ENCODE measurements at regions not wholly inside any gene's neighbourhood (a gene's known extent, or its start where the extent isn't known, plus 50 kb on each side); places are given as distances from the start of the nearest gene placed in this dataset.

DNA sequence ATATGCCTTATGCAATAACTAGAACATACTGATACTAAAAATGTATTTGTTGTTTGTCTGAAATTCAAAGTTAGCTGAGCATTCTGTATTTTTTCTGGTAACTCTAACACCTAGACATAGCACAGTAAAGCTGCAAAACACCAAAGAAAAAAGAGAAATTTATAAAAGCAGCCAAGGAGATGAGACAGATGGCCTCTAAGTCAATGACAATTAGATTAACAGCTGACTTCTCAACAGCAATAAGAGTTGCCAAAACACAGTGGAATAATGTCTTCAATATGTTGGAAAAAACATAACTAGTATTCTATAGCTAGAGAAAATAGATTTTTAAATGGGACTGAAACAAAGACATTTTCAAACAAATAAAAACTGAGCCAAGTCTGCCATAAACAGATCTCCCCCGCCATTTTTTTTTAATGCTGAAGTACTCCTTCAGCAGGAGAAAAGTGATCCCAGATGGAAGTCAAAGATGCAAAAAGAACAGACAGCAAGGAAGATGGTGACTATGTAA is 81.3 kb downstream of the SYF2 start:
- no peaks in the 10 kb centered on the region for H3K36me3 ChIP-seq (ENCODE audit: control insufficient read depth in 1 of 2, insufficient read depth in 2 of 2, low read length in 2 of 2)
- H3K27me3 ChIP-seq (ENCODE audit: control insufficient read depth in 1 of 2, insufficient read depth in 2 of 2, low read length in 2 of 2): peaks cover 0 to 8% of the 10 kb centered on the region in 2 donors
- no peak overlapping the region for H3K27ac ChIP-seq (ENCODE audit: low read depth, low read length)
- H3K9ac ChIP-seq (ENCODE audit: low read depth in 1 of 2, low read length in 2 of 2): no peak overlapping the region
- H3K9me3 ChIP-seq (ENCODE audit: control insufficient read depth in 1 of 2, low read length in 2 of 2): no peaks in the 10 kb centered on the region
- H3K4me1 ChIP-seq (ENCODE audit: control insufficient read depth in 1 of 2, insufficient read depth in 2 of 2, low read length in 2 of 2): no peaks in the 10 kb centered on the region
- H3K4me3 ChIP-seq (ENCODE audit: low read depth in 1 of 2, low read length in 2 of 2): no peak overlapping the region

DNA sequence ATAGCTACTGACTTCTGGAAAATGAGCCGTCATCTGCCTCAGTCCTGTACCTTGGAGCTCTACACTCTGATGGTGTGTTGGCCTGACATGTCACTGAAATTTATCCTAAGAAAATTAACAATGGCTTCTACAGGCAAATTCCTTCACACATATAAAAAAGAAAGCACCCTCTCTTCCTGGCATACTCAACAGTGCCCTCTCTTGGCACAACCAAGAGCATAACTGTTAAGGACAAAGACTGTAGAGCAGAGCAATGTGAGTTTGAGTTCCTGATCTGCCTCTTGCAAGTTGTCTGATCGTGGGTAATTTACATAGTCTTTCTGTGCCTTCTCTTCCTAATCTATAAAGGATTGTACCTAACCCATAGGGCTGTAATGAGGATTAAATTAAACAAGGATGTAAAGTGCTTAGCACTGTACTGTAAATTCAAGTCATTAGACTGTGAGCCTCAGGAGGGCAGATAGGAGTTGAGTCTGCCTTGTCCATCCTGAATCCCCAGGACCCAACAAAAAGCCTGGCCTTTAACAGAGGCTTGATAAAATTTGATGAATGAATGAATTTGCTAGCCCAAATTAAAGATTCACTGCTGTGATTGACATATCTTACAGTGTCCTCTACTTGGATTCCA is 83.5 kb downstream of the SYF2 start:
- no peak overlapping the region for H3K27ac ChIP-seq (ENCODE audit: low read depth, low read length)

DNA sequence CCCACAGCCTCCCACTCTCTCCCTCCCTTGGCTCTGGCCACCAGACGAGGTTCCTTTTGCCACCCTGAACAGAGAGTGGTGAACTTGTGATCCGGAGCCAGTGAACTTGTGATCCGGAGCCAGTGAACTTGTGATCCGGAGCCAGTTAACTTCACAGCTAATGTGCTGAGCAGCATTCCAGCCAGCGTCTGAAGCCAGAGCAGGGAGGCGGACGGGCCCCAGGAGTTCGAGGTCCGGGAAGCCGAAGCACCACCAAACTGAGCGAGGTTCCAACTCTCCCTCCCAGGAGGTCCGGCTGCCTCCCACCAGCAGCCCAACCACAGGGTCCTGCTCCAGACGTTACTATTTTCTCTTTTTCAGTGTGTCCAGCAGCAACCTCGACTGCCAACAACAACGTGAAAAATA is 85.8 kb downstream of the SYF2 start:
- no peaks in the 10 kb centered on the region for H3K4me1 ChIP-seq (ENCODE audit: control insufficient read depth in 1 of 2, insufficient read depth in 2 of 2, low read length in 2 of 2)
- H3K36me3 ChIP-seq (ENCODE audit: control insufficient read depth in 1 of 2, insufficient read depth in 2 of 2, low read length in 2 of 2): no peaks in the 10 kb centered on the region
- H3K27ac ChIP-seq (ENCODE audit: low read depth, low read length): no peak overlapping the region
- H3K27me3 ChIP-seq (ENCODE audit: control insufficient read depth in 1 of 2, insufficient read depth in 2 of 2, low read length in 2 of 2): peaks cover 0 to 8% of the 10 kb centered on the region in 2 donors
- H3K9ac ChIP-seq (ENCODE audit: low read depth in 1 of 2, low read length in 2 of 2): no peak overlapping the region
- H3K9me3 ChIP-seq (ENCODE audit: control insufficient read depth in 1 of 2, low read length in 2 of 2): no peaks in the 10 kb centered on the region
- no peak overlapping the region for H3K4me3 ChIP-seq (ENCODE audit: low read depth in 1 of 2, low read length in 2 of 2)

More for the DNA sequence above, 83.5 kb downstream of the SYF2 start:
- Histone ChIP-seq H3K9me3 (ENCODE audit: control insufficient read depth in 1 of 2, low read length in 2 of 2) (no peaks in the 10 kb centered on the region), H3K27me3 (ENCODE audit: control insufficient read depth in 1 of 2, insufficient read depth in 2 of 2, low read length in 2 of 2) (peaks cover 0 to 8% of the 10 kb centered on the region in 2 donors), H3K4me3 (ENCODE audit: low read depth in 1 of 2, low read length in 2 of 2) (no peak overlapping the region), H3K4me1 (ENCODE audit: control insufficient read depth in 1 of 2, insufficient read depth in 2 of 2, low read length in 2 of 2) (no peaks in the 10 kb centered on the region), H3K36me3 (ENCODE audit: control insufficient read depth in 1 of 2, insufficient read depth in 2 of 2, low read length in 2 of 2) (no peaks in the 10 kb centered on the region), H3K9ac (ENCODE audit: low read depth in 1 of 2, low read length in 2 of 2) (no peak overlapping the region)

DNA sequence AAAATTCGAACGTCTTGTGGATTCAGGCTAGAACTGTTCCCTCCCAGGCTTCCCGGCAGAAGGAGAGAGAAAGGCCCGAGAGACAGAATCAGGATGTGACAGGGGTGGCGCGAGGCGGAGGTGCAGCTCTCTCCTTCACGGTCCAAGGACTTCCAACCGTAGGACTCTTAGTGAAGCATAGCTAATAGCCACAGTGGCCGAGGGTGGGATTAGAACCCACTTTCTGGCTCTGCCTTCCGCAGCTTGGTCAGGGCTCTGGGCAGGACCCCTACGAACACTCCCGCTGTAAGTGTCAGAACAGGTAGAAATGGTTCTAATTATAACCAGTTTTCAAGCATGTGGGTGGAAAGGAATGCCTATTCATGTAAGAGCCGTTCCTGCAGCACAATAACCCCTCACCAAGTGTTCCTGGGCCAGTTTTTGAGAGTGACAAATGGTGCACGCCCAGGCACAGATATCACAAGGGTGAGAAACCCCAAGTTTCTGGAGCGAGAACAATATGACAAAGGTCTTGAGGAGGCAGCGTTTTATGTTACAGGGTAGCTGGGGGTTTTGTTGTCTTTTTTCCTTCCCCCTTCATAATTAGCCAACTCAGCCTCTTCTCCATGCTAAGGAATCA is 86.4 kb downstream of the SYF2 start:
- Histone ChIP-seq H3K9me3 (ENCODE audit: control insufficient read depth in 1 of 2, low read length in 2 of 2) (no peaks in the 10 kb centered on the region), H3K27ac (ENCODE audit: low read depth, low read length) (no peak overlapping the region), H3K4me3 (ENCODE audit: low read depth in 1 of 2, low read length in 2 of 2) (no peak overlapping the region), H3K4me1 (ENCODE audit: control insufficient read depth in 1 of 2, insufficient read depth in 2 of 2, low read length in 2 of 2) (no peaks in the 10 kb centered on the region), H3K9ac (ENCODE audit: low read depth in 1 of 2, low read length in 2 of 2) (no peak overlapping the region), H3K36me3 (ENCODE audit: control insufficient read depth in 1 of 2, insufficient read depth in 2 of 2, low read length in 2 of 2) (no peaks in the 10 kb centered on the region), H3K27me3 (ENCODE audit: control insufficient read depth in 1 of 2, insufficient read depth in 2 of 2, low read length in 2 of 2) (peaks cover 0 to 8% of the 10 kb centered on the region in 2 donors)

DNA sequence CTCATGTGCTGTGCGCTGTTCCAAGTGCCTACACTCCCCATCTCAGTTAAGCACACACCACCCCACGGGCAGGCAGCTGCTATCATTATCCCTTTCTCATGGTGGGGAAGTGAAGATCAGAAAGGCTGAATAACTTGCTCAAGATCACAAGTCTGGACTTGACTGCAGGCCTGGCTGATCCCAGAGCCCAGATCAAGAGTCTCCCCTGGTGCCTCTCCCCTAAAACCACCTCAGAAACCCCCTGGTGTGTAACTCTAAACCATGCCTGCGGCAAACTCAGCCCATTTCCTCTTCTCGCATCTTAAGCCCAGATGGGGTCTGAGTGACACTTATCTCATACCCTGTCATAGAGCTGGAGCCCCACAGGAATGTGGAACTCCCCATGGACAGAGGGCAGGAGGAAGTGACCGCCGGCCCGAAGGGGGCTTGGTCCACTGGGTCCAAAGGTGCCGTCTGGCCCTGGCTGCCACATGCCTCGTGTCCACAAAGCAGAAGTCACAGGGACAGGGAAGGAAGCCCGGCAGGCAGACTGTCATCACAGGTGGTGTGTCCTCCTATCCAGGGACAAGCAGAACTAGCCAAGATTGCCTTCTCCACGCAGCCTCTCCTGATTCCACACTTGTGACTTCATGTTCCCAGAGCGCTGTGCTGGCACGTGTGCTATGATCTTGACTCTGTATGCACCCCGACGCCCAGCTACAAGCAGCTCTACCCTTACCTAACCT is 92.1 kb downstream of the SYF2 start:
- no peaks in the 10 kb centered on the region for H3K9me3 ChIP-seq (ENCODE audit: control insufficient read depth in 1 of 2, low read length in 2 of 2)
- H3K27ac ChIP-seq (ENCODE audit: low read depth, low read length): no peak overlapping the region
- H3K9ac ChIP-seq (ENCODE audit: low read depth in 1 of 2, low read length in 2 of 2): no peak overlapping the region
- H3K4me1 ChIP-seq (ENCODE audit: control insufficient read depth in 1 of 2, insufficient read depth in 2 of 2, low read length in 2 of 2): no peaks in the 10 kb centered on the region
- no peaks in the 10 kb centered on the region for H3K36me3 ChIP-seq (ENCODE audit: control insufficient read depth in 1 of 2, insufficient read depth in 2 of 2, low read length in 2 of 2)
- no peak overlapping the region for H3K4me3 ChIP-seq (ENCODE audit: low read depth in 1 of 2, low read length in 2 of 2)
- H3K27me3 ChIP-seq (ENCODE audit: control insufficient read depth in 1 of 2, insufficient read depth in 2 of 2, low read length in 2 of 2): peaks cover 0 to 8% of the 10 kb centered on the region in 2 donors

DNA sequence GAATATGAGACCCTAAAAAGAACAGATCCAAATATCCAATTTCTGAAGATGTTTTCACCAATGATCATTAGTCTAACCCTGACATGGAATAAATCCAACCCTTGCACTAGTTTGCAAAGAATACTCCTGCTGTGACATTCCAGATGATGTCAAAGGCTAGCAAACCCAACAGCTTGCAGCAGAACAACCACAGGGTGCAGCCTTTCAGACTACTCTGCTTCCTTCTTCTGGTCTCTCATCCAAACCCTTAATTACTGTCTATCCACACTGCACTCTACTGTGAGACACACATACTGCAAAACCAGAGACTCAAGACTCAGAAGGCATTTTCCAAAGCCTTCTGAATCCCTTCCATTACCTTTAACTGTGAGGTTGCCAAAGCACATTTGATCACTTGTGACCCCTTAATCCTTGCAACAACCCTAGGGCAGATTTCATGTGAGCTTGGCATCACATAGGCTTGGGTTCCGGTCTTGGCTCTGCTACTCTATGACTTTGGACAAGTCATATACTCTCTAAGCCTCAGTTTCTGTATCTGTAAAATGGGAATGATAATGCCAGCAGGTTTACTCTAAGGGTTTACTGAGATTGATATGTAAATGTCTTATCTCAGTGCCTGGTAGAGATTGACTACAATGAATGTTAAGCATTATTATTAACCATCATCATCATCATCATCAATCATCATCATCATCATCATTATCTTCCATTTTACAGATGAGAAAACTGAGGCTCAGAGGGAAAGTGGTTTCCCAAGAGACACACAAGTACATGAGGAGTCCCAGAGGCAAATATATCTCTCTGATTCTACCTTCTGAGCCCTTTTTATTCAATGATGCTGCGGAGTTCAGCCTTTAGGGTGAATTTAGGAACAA is 94.5 kb downstream of the SYF2 start:
- H3K4me3 ChIP-seq (ENCODE audit: low read depth in 1 of 2, low read length in 2 of 2): no peak overlapping the region

DNA sequence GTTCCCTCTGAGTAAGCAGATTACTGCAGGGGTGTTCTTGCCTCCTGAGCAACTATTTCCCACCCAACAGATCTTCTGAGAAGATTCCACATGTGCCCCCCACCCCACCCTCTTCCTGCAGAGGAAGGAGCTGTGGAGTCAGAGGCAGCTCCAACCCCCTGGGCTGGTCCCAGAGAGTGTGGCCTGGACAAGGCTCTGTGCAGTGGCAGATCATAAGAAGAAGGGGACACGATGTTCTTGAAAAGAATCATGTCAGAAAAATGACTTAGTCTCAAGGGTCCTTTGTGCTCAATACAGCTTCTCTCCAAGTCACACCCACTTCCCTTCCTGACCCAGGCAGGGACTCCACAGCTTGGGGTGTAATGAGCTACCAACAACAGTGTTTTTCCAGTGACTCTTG is 95.2 kb downstream of the SYF2 start:
- Histone ChIP-seq H3K36me3 (ENCODE audit: control insufficient read depth in 1 of 2, insufficient read depth in 2 of 2, low read length in 2 of 2) (no peaks in the 10 kb centered on the region), H3K9ac (ENCODE audit: low read depth in 1 of 2, low read length in 2 of 2) (no peak overlapping the region), H3K27ac (ENCODE audit: low read depth, low read length) (no peak overlapping the region), H3K9me3 (ENCODE audit: control insufficient read depth in 1 of 2, low read length in 2 of 2) (no peaks in the 10 kb centered on the region), H3K4me3 (ENCODE audit: low read depth in 1 of 2, low read length in 2 of 2) (no peak overlapping the region), H3K27me3 (ENCODE audit: control insufficient read depth in 1 of 2, insufficient read depth in 2 of 2, low read length in 2 of 2) (peaks cover 0 to 8% of the 10 kb centered on the region in 2 donors), H3K4me1 (ENCODE audit: control insufficient read depth in 1 of 2, insufficient read depth in 2 of 2, low read length in 2 of 2) (no peaks in the 10 kb centered on the region)

More for the DNA sequence above, 94.5 kb downstream of the SYF2 start:
- no peaks in the 10 kb centered on the region for H3K9me3 ChIP-seq (ENCODE audit: control insufficient read depth in 1 of 2, low read length in 2 of 2)
- H3K9ac ChIP-seq (ENCODE audit: low read depth in 1 of 2, low read length in 2 of 2): no peak overlapping the region
- no peaks in the 10 kb centered on the region for H3K4me1 ChIP-seq (ENCODE audit: control insufficient read depth in 1 of 2, insufficient read depth in 2 of 2, low read length in 2 of 2)
- no peak overlapping the region for H3K27ac ChIP-seq (ENCODE audit: low read depth, low read length)
- no peaks in the 10 kb centered on the region for H3K36me3 ChIP-seq (ENCODE audit: control insufficient read depth in 1 of 2, insufficient read depth in 2 of 2, low read length in 2 of 2)
- H3K27me3 ChIP-seq (ENCODE audit: control insufficient read depth in 1 of 2, insufficient read depth in 2 of 2, low read length in 2 of 2): peaks cover 0 to 8% of the 10 kb centered on the region in 2 donors

DNA sequence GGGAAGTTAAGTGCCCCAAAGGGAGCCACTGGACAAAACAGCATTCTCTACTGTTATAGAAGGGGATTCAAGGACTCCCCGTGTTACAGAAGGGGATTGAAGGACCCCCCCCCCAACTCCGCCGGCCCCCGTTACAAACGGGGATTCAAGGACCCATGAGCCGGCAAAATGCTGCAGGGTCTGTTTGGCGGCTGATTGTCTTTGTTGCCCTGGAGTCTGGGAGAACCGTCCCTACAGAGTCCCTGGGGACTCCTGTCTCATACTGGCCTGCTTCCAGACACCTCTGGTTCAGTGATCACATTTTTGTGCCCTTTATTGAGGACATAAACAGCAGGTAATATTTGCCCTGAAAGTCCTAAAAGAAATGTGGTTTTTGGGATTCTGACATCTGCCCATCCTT is 96.4 kb downstream of the SYF2 start:
- H3K9ac ChIP-seq (ENCODE audit: low read depth in 1 of 2, low read length in 2 of 2): no peak overlapping the region
- H3K36me3 ChIP-seq (ENCODE audit: control insufficient read depth in 1 of 2, insufficient read depth in 2 of 2, low read length in 2 of 2): no peaks in the 10 kb centered on the region
- no peaks in the 10 kb centered on the region for H3K9me3 ChIP-seq (ENCODE audit: control insufficient read depth in 1 of 2, low read length in 2 of 2)
- H3K4me1 ChIP-seq (ENCODE audit: control insufficient read depth in 1 of 2, insufficient read depth in 2 of 2, low read length in 2 of 2): no peaks in the 10 kb centered on the region
- H3K27me3 ChIP-seq (ENCODE audit: control insufficient read depth in 1 of 2, insufficient read depth in 2 of 2, low read length in 2 of 2): peaks cover 0 to 8% of the 10 kb centered on the region in 2 donors
- no peak overlapping the region for H3K4me3 ChIP-seq (ENCODE audit: low read depth in 1 of 2, low read length in 2 of 2)
- no peak overlapping the region for H3K27ac ChIP-seq (ENCODE audit: low read depth, low read length)

DNA sequence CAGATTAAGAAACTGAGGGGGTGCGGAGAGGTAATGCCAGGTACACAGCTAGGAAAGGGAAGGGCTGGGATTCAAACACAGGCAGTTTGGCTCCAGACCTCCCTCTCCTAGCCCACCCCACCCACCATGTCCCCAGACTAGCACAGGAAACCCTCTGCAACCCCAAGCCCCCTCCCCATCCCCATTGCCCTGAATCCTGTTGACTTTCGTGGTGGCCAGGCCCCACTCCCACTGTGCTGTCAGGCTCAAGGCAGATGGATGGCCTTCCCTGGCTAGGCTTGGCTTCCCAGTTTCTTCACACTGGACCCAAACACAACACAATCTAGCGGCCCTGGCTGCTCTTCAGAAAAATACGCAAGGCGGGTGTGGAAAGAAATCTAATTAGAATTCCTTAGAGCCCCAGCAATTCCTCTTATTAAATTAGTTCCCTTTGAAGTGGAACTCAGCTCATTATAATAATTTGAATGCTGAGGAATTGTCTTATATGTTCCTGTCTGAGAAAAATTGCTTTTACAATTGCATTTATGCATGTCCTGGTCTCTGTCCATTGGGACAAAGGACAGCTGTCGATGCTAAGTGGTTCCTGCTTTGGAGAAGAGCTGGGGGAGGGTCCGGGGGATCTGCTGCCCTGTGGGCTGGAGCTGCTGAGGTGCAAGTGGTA is 97.4 kb downstream of the SYF2 start:
- Histone ChIP-seq H3K4me1 (ENCODE audit: control insufficient read depth in 1 of 2, insufficient read depth in 2 of 2, low read length in 2 of 2) (no peaks in the 10 kb centered on the region), H3K4me3 (ENCODE audit: low read depth in 1 of 2, low read length in 2 of 2) (no peak overlapping the region), H3K27me3 (ENCODE audit: control insufficient read depth in 1 of 2, insufficient read depth in 2 of 2, low read length in 2 of 2) (no peaks in the 10 kb centered on the region), H3K9ac (ENCODE audit: low read depth in 1 of 2, low read length in 2 of 2) (no peak overlapping the region), H3K27ac (ENCODE audit: low read depth, low read length) (no peak overlapping the region), H3K36me3 (ENCODE audit: control insufficient read depth in 1 of 2, insufficient read depth in 2 of 2, low read length in 2 of 2) (no peaks in the 10 kb centered on the region), H3K9me3 (ENCODE audit: control insufficient read depth in 1 of 2, low read length in 2 of 2) (no peaks in the 10 kb centered on the region)

Data from duodenal mucosa (tissue), 2 donors.